OCI-LY7 (cell line): ENCODE measurements at regions not wholly inside any gene's neighbourhood (a gene's known extent, or its start where the extent isn't known, plus 50 kb on each side); places are given as distances from the start of the nearest gene placed in this dataset.

Source experiments
- BruUV-seq: library from RNA; stranded (reverse); fragments of 400-500 nt; replicated peaks from 2 replicates; lab custom pipeline; 2021; lab: Mats Ljungman, UMichigan
- CTCF ChIA-PET: fragments of 300-600 bp; sonication (Branson Sonifier 250); formaldehyde crosslinking; loops from one replicate; lab custom pipeline; 2022; ENCODE audit warnings: antibody characterized with exemption; ENCODE audit not compliant: unreplicated experiment; lab: Charles Lee
- POLR2A ChIA-PET: fragments of 300-600 bp; sonication (Branson Sonifier 250); formaldehyde crosslinking; loops from one replicate; lab custom pipeline; 2022; ENCODE audit warnings: antibody characterized with exemption; lab: Charles Lee
- DNase-seq: peaks from one replicate; pipeline ENCODE4 v3.0.0-alpha.2; 2015; ENCODE audit warnings: low spot score
- H2AFZ ChIP-seq: fragments of 200-600 bp; sonication (generic), shearing (Covaris generic); 2 replicates; pipeline ENCODE4 v1.6.1; 2014; ENCODE audit warnings: mild to moderate bottlenecking, antibody characterized with exemption, low read length, moderate library complexity
- H3K27ac ChIP-seq: fragments of 200-600 bp; sonication (generic); 2 replicates; pipeline ENCODE4 v1.5.1; 2014; ENCODE audit warnings: mixed run types, low read depth, mild to moderate bottlenecking, moderate library complexity, low read length, inconsistent platforms; ENCODE audit not compliant: poor library complexity, severe bottlenecking
- H3K36me3 ChIP-seq: fragments of 200-600 bp; sonication (generic); 2 replicates; pipeline ENCODE4 v1.6.1; 2014; ENCODE audit warnings: mild to moderate bottlenecking, antibody characterized with exemption, low read length, moderate library complexity, mixed read lengths; ENCODE audit not compliant: insufficient read depth
- H3K4me1 ChIP-seq: fragments of 200-600 bp; sonication (generic); 2 replicates; pipeline ENCODE4 v1.5.1; 2014; ENCODE audit warnings: mild to moderate bottlenecking, low read length; ENCODE audit not compliant: insufficient read depth, poor library complexity, severe bottlenecking
- H3K4me2 ChIP-seq: fragments of 200-600 bp; sonication (generic); 2 replicates; pipeline ENCODE4 v1.6.1; 2014; ENCODE audit warnings: mild to moderate bottlenecking, low read length
- H3K4me3 ChIP-seq: fragments of 200-600 bp; sonication (generic); 2 replicates; pipeline ENCODE4 v1.5.1; 2014; ENCODE audit warnings: mild to moderate bottlenecking, low read depth, low read length; ENCODE audit not compliant: poor library complexity, severe bottlenecking
- H3K79me2 ChIP-seq: fragments of 200-600 bp; sonication (generic); 2 replicates; pipeline ENCODE4 v1.6.1; 2016; ENCODE audit warnings: low read depth, mild to moderate bottlenecking, low read length, moderate library complexity, mixed read lengths; ENCODE audit not compliant: insufficient read depth
- H3K9me2 ChIP-seq: fragments of 200-600 bp; sonication (generic); 2 replicates; pipeline ENCODE4 v1.6.1; 2016; ENCODE audit warnings: mild to moderate bottlenecking, low read length, mixed read lengths; ENCODE audit not compliant: insufficient read depth
- H3K9me3 ChIP-seq: fragments of 200-600 bp; sonication (generic); 2 replicates; pipeline ENCODE4 v1.6.1; 2014; ENCODE audit warnings: mild to moderate bottlenecking, mixed run types, low read length, mixed read lengths
- H4K20me1 ChIP-seq: fragments of 200-600 bp; sonication (generic); 2 replicates; pipeline ENCODE4 v1.6.1; 2014; ENCODE audit warnings: mild to moderate bottlenecking, antibody characterized with exemption, low read length, moderate library complexity, mixed read lengths; ENCODE audit not compliant: insufficient read depth
- EZH2phosphoT487 ChIP-seq: fragments of 200-600 bp; sonication (generic); IDR thresholded peaks from 2 replicates; pipeline ENCODE4 v1.6.1; 2018; ENCODE audit warnings: low read depth, borderline replicate concordance, mild to moderate bottlenecking, mixed run types, antibody characterized with exemption, low read length, moderate library complexity, mixed read lengths
- intact Hi-C: fragments of 100-400 bp; cut with micrococcal nuclease; formaldehyde crosslinking; loops from one replicate; pipeline ENCODE4 v1.10.0; 2022; ENCODE audit not compliant: unreplicated experiment
- TF ChIP-seq, protein P1 (sequence below): fragments of 200-600 bp; sonication (generic); conservative IDR thresholded peaks from 2 replicates; pipeline ENCODE4 v1.5.1; 2014; ENCODE audit warnings: mild to moderate bottlenecking, antibody characterized with exemption, low read length, moderate library complexity, mixed read lengths

DNA sequence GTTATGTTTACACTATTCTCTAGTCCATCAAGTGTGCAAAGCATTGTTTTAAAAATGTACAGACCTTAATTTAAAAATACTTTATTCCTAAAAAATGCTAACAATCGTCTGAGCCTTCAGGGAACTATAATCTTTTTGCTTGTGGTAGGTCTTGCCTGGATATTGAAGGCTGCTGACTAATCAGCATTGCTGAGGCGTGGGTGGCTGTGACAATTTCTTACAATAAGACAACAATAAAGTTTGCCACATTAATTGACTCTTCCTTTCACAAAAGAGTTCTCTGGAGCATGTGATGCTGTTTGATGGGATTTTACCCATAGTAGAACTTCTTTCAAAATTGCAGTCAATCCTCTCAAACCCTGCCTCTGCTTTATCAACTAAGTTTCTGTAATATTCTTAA is 384.0 kb upstream of the TGFBR2 start:
- Histone ChIP-seq H3K27ac (no peak overlapping the region), H3K4me3 (no peak overlapping the region), H2AFZ (no peak overlapping the region), H3K4me1 (no peaks in the 10 kb centered on the region), H3K9me3 (no peaks in the 10 kb centered on the region), H3K4me2 (no peak overlapping the region), H3K36me3 (no peaks in the 10 kb centered on the region), H3K9me2 (no peaks in the 10 kb centered on the region), H4K20me1 (no peaks in the 10 kb centered on the region), H3K79me2 (no peaks in the 10 kb centered on the region)
- DNase-seq = no peak
- no TSS peak for BruUV-seq
- TF ChIP-seq EZH2phosphoT487 = no peak
- TF ChIP-seq, protein P1, sequence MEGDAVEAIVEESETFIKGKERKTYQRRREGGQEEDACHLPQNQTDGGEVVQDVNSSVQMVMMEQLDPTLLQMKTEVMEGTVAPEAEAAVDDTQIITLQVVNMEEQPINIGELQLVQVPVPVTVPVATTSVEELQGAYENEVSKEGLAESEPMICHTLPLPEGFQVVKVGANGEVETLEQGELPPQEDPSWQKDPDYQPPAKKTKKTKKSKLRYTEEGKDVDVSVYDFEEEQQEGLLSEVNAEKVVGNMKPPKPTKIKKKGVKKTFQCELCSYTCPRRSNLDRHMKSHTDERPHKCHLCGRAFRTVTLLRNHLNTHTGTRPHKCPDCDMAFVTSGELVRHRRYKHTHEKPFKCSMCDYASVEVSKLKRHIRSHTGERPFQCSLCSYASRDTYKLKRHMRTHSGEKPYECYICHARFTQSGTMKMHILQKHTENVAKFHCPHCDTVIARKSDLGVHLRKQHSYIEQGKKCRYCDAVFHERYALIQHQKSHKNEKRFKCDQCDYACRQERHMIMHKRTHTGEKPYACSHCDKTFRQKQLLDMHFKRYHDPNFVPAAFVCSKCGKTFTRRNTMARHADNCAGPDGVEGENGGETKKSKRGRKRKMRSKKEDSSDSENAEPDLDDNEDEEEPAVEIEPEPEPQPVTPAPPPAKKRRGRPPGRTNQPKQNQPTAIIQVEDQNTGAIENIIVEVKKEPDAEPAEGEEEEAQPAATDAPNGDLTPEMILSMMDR = no peak
- ChIA-PET CTCF (no interaction called here), POLR2A (no interaction called here)
- intact Hi-C loops = no loop called here

DNA sequence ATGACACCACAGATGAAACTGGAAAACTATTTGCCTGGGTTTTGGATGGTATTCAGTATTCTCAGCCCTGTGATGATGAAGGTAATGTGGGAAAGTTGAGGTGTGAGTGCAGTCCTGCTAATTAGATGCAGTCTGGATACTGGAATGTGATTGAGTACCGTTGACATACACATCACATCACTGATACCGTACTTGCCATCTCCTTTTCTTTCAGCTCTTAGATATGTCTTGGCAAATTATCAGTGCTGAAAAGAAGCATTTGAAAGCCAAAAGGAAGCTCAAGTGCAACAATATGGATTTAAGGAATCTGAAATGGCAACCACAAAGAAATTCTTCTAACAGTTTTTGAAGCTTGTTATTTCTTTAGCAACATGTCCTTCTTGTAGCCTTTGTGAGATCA is 381.4 kb upstream of the TGFBR2 start:
- POLR2A ChIA-PET = interaction anchor here (0.8 kb wide), 1 partner anchor 64 kb away, joined by 3 read pairs; no protein-coding TSS in a partner anchor
- H3K9me3 ChIP-seq = no peaks in the 10 kb centered on the region
- CTCF ChIA-PET = no interaction called here
- no peaks in the 10 kb centered on the region for H3K79me2 ChIP-seq
- no peak overlapping the region for H2AFZ ChIP-seq
- H3K4me3 ChIP-seq = no peak overlapping the region
- H3K4me2 ChIP-seq = no peak overlapping the region
- TF ChIP-seq EZH2phosphoT487 = no peak
- TF ChIP-seq, protein P1 = no peak
- H3K27ac ChIP-seq = no peak overlapping the region
- BruUV-seq = no TSS peak
- no peaks in the 10 kb centered on the region for H3K36me3 ChIP-seq
- H4K20me1 ChIP-seq = no peaks in the 10 kb centered on the region
- no peak for DNase-seq
- intact Hi-C loops = no loop called here
- H3K9me2 ChIP-seq = no peaks in the 10 kb centered on the region
- no peaks in the 10 kb centered on the region for H3K4me1 ChIP-seq

DNA sequence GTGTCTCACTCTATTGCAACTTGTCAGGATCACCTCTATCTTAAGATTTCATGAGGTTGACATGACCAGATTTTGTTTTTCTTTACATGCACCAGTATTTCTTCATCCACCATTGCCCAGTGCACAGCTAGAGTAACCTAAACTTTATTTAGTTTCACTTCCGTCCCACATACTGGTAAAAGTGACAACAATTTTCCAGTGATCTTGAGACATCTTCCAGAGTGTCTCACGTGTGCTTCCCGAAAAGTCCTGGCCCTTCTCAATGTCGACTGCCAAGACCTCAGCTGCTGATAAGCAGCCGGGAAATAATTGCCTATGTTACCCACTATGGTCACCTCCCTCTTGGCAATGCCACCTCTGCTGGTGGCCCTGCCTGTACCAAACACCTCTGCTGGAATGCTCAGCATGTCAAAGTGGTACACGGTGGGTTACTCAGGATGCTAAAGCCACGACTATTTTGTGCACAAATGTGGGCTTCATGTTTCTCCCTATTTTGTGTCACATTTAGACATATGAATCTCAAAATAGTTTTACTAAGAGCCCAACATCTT is 379.7 kb upstream of the TGFBR2 start:
- Histone ChIP-seq H3K4me2 (no peak overlapping the region), H3K79me2 (no peaks in the 10 kb centered on the region), H3K4me3 (no peak overlapping the region), H3K9me2 (no peaks in the 10 kb centered on the region), H3K4me1 (no peaks in the 10 kb centered on the region), H4K20me1 (no peaks in the 10 kb centered on the region), H3K27ac (no peak overlapping the region), H3K36me3 (no peaks in the 10 kb centered on the region), H2AFZ (no peak overlapping the region), H3K9me3 (no peaks in the 10 kb centered on the region)
- BruUV-seq = no TSS peak
- no peak for DNase-seq
- POLR2A ChIA-PET = interaction anchor here (0.6 kb wide), 1 partner anchor 386 kb away, joined by 3 read pairs; no protein-coding TSS in a partner anchor
- CTCF ChIA-PET = no interaction called here
- intact Hi-C loops = no loop called here
- no peak for TF ChIP-seq EZH2phosphoT487
- TF ChIP-seq, protein P1 = no peak
